ELF-1 (cell line): ENCODE measurements at regions not wholly inside any gene's neighbourhood (a gene's known extent, or its start where the extent isn't known, plus 50 kb on each side); places are given as distances from the start of the nearest gene placed in this dataset.
"Not testable (repeated sequence)": the region's sequence is repeated elsewhere in the genome, so short reads cannot be mapped to it uniquely, and the experiment has no call there.

Experiments used
- DNase-seq: peaks from one replicate; pipeline ENCODE4 v3.0.0-alpha.2; 2016; ENCODE audit warnings: low read depth, low spot score

GRCh38 chr6:85971238-85971637, 328.6 kb upstream of the SYNCRIP start:
- DNase-seq: no peak

GRCh38 chr6:85966828-85967227, 324.1 kb upstream of the SYNCRIP start:
- DNase-seq: no peak

- no peak for DNase-seq
Measured at GRCh38 chr6:85961746-85962145, 319.1 kb upstream of the SYNCRIP start.

GRCh38 chr6:85961125-85961524, 318.4 kb upstream of the SYNCRIP start:
- no peak for DNase-seq

GRCh38 chr6:85948481-85948880, 305.8 kb upstream of the SYNCRIP start:
- no peak for DNase-seq

- no peak for DNase-seq
Measured at GRCh38 chr6:85945459-85946185, 302.9 kb upstream of the SYNCRIP start.

GRCh38 chr6:85944776-85945175, 302.1 kb upstream of the SYNCRIP start:
- no peak for DNase-seq

- DNase-seq: no peak
Measured at GRCh38 chr6:85942844-85943243, 300.2 kb upstream of the SYNCRIP start.

- DNase-seq: no peak
Measured at GRCh38 chr6:85936916-85937315, 294.2 kb upstream of the SYNCRIP start.

GRCh38 chr6:85923013-85923430, 280.3 kb upstream of the SYNCRIP start:
- DNase-seq: peak; percentile 62

GRCh38 chr6:85920782-85921181, 278.1 kb upstream of the SYNCRIP start:
- DNase-seq: no peak

- no peak for DNase-seq
Measured at GRCh38 chr6:85917522-85917921, 274.8 kb upstream of the SYNCRIP start.

GRCh38 chr6:85913001-85913400, 270.3 kb upstream of the SYNCRIP start:
- DNase-seq: no peak

GRCh38 chr6:85912582-85912981, 269.9 kb upstream of the SYNCRIP start:
- no peak for DNase-seq

GRCh38 chr6:85911067-85911466, 268.4 kb upstream of the SYNCRIP start:
- DNase-seq: peak; percentile 71

- DNase-seq: not testable (repeated sequence)
Measured at GRCh38 chr6:85908120-85908519, 265.4 kb upstream of the SYNCRIP start.

- peak; percentile 27 for DNase-seq
Measured at GRCh38 chr6:85892346-85892745, 249.7 kb upstream of the SYNCRIP start.

- DNase-seq: no peak
Measured at GRCh38 chr6:85887461-85887860, 244.8 kb upstream of the SYNCRIP start.

- no peak for DNase-seq
Measured at GRCh38 chr6:85868685-85869084, 226.0 kb upstream of the SYNCRIP start.

GRCh38 chr6:85867595-85867994, 224.9 kb upstream of the SYNCRIP start:
- no peak for DNase-seq

- no peak for DNase-seq
Measured at GRCh38 chr6:85866758-85867401, 224.2 kb upstream of the SYNCRIP start.

- no peak for DNase-seq
Measured at GRCh38 chr6:85866370-85866730, 223.7 kb upstream of the SYNCRIP start.
